SK-N-SH treated with all-trans-retinoic acid at 6 μM for 48 hours (cell line): ENCODE measurements at regions not wholly inside any gene's neighbourhood (a gene's known extent, or its start where the extent isn't known, plus 50 kb on each side); places are given as distances from the start of the nearest gene placed in this dataset.

Source experiments
- ATAC-seq: fragments of 200-7000 bp; cut with Tn5 transposase; 3 replicates; pipeline ENCODE4 v1.9.1; 2020; ENCODE audit warnings: mild to moderate bottlenecking, moderate library complexity
- BACH2 ChIP-seq: fragments of 250-450 bp; sonication (Bioruptor Pico); IDR thresholded peaks from 2 replicates; pipeline ENCODE4 v1.9.0; 2021; ENCODE audit warnings: mild to moderate bottlenecking, borderline replicate concordance
- CREB5 ChIP-seq: fragments of 250-450 bp; sonication (Bioruptor Pico); IDR thresholded peaks from 2 replicates; pipeline ENCODE4 v1.5.1; 2020; ENCODE audit warnings: low read depth, mild to moderate bottlenecking, moderate library complexity
- CSDC2 ChIP-seq: fragments of 250-450 bp; sonication (Bioruptor Pico); IDR thresholded peaks from 2 replicates; pipeline ENCODE4 v1.5.0; 2020; ENCODE audit warnings: mild to moderate bottlenecking, moderate library complexity
- CSRNP3 ChIP-seq: fragments of 250-450 bp; sonication (Bioruptor Pico); IDR thresholded peaks from 2 replicates; pipeline ENCODE4 v1.5.1; 2021; ENCODE audit warnings: mild to moderate bottlenecking, moderate library complexity
- ESRRG ChIP-seq: fragments of 250-450 bp; sonication (Bioruptor Pico); IDR thresholded peaks from 2 replicates; pipeline ENCODE4 v1.6.1; 2021; ENCODE audit warnings: mild to moderate bottlenecking
- GLIS3 ChIP-seq: fragments of 250-450 bp; sonication (Bioruptor Pico); IDR thresholded peaks from 2 replicates; pipeline ENCODE4 v1.5.0; 2020; ENCODE audit warnings: mild to moderate bottlenecking, moderate library complexity
- ISL1 ChIP-seq: fragments of 250-450 bp; sonication (Bioruptor Pico); IDR thresholded peaks from 2 replicates; pipeline ENCODE4 v2.1.2; 2022; ENCODE audit warnings: mild to moderate bottlenecking, moderate library complexity
- OSR1 ChIP-seq: fragments of 250-450 bp; sonication (Bioruptor Pico); IDR thresholded peaks from 2 replicates; pipeline ENCODE4 v1.8.0; 2022; ENCODE audit warnings: moderate library complexity, mild to moderate bottlenecking, inconsistent platforms
- PATZ1 ChIP-seq: fragments of 250-450 bp; sonication (Bioruptor Pico); IDR thresholded peaks from 2 replicates; pipeline ENCODE4 v1.8.0; 2020; ENCODE audit warnings: mild to moderate bottlenecking, moderate library complexity, borderline replicate concordance
- POU6F1 ChIP-seq: fragments of 250-450 bp; sonication (Bioruptor Pico); IDR thresholded peaks from 2 replicates; pipeline ENCODE4 v1.8.0; 2021; ENCODE audit warnings: low read depth, mild to moderate bottlenecking, moderate library complexity, borderline replicate concordance
- PPARA ChIP-seq: fragments of 250-450 bp; sonication (Bioruptor Pico); IDR thresholded peaks from 2 replicates; pipeline ENCODE4 v1.5.0; 2020; ENCODE audit warnings: mild to moderate bottlenecking, borderline replicate concordance
- RARB ChIP-seq: fragments of 250-450 bp; sonication (Bioruptor Pico); IDR thresholded peaks from 2 replicates; pipeline ENCODE4 v1.8.0; 2021; ENCODE audit warnings: mild to moderate bottlenecking, moderate library complexity
- SNAI2 ChIP-seq: fragments of 250-450 bp; sonication (Bioruptor Pico); IDR thresholded peaks from 2 replicates; pipeline ENCODE4 v1.5.0; 2020; ENCODE audit warnings: mild to moderate bottlenecking, moderate library complexity
- TOX ChIP-seq: fragments of 250-450 bp; sonication (Bioruptor Pico); IDR thresholded peaks from 2 replicates; pipeline ENCODE4 v1.8.0; 2021; ENCODE audit warnings: mild to moderate bottlenecking, moderate library complexity, borderline replicate concordance
- ZC3H10 ChIP-seq: fragments of 250-450 bp; sonication (Bioruptor Pico); IDR thresholded peaks from 2 replicates; pipeline ENCODE4 v1.5.1; 2021; ENCODE audit warnings: mild to moderate bottlenecking, moderate library complexity
- ZFP3 ChIP-seq: fragments of 250-450 bp; sonication (Bioruptor Pico); IDR thresholded peaks from 2 replicates; pipeline ENCODE4 v1.5.0; 2020; ENCODE audit warnings: mild to moderate bottlenecking, moderate library complexity
- ZNF565 ChIP-seq: fragments of 450-650 bp; formaldehyde crosslinking; conservative IDR thresholded peaks from 2 replicates; pipeline ENCODE4 v1.5.0; 2020; ENCODE audit warnings: low read depth, mild to moderate bottlenecking, moderate library complexity
- ZNF8 ChIP-seq: fragments of 450-650 bp; formaldehyde crosslinking; IDR thresholded peaks from 2 replicates; pipeline ENCODE4 v1.5.0; 2020; ENCODE audit warnings: mild to moderate bottlenecking, moderate library complexity

- ATAC-seq: no peak
- no peak for TF ChIP-seq RARB (CRISPR knock-in tag)
- TF ChIP-seq ESRRG (CRISPR knock-in tag): no peak
- no peak for TF ChIP-seq ZNF8
- TF ChIP-seq PATZ1: no peak
- TF ChIP-seq ZC3H10 (CRISPR knock-in tag): no peak
- no peak for TF ChIP-seq PPARA (CRISPR knock-in tag)
- TF ChIP-seq ZNF565: no peak
Measured at GRCh38 chr13:99766641-99767045, 204.9 kb downstream of the ZIC5 start.

- TF ChIP-seq PATZ1 (no peak), ESRRG (CRISPR knock-in tag) (no peak), POU6F1 (no peak), CSRNP3 (CRISPR knock-in tag) (no peak), ZNF8 (no peak), OSR1 (CRISPR knock-in tag) (no peak)
Measured at GRCh38 chr13:99765869-99766268, 205.7 kb downstream of the ZIC5 start.

GRCh38 chr13:99760456-99760855 is 211.1 kb downstream of the ZIC5 start:
- TF ChIP-seq ZC3H10 (CRISPR knock-in tag): no peak
- no peak for TF ChIP-seq POU6F1
- TF ChIP-seq CSRNP3 (CRISPR knock-in tag): no peak
- no peak for TF ChIP-seq PPARA (CRISPR knock-in tag)
- no peak for TF ChIP-seq PATZ1
- no peak for TF ChIP-seq ZFP3
- no peak for TF ChIP-seq ISL1 (CRISPR knock-in tag)
- TF ChIP-seq CREB5 (CRISPR knock-in tag): no peak
- no peak for TF ChIP-seq BACH2 (CRISPR knock-in tag)
- no peak for TF ChIP-seq SNAI2 (CRISPR knock-in tag)
- no peak for TF ChIP-seq TOX (CRISPR knock-in tag)
- TF ChIP-seq GLIS3 (CRISPR knock-in tag): no peak
- TF ChIP-seq CSDC2 (CRISPR knock-in tag): no peak
- TF ChIP-seq, all 23 proteins: peak for 0
- ATAC-seq: no peak

More at GRCh38 chr13:99765869-99766268, 205.7 kb downstream of the ZIC5 start:
- no peak for ATAC-seq
